ENCODE measurements at regions not wholly inside any gene's neighbourhood (a gene's known extent, or its start where the extent isn't known, plus 50 kb on each side); places are given as distances from the start of the nearest gene placed in this dataset.

DNA sequence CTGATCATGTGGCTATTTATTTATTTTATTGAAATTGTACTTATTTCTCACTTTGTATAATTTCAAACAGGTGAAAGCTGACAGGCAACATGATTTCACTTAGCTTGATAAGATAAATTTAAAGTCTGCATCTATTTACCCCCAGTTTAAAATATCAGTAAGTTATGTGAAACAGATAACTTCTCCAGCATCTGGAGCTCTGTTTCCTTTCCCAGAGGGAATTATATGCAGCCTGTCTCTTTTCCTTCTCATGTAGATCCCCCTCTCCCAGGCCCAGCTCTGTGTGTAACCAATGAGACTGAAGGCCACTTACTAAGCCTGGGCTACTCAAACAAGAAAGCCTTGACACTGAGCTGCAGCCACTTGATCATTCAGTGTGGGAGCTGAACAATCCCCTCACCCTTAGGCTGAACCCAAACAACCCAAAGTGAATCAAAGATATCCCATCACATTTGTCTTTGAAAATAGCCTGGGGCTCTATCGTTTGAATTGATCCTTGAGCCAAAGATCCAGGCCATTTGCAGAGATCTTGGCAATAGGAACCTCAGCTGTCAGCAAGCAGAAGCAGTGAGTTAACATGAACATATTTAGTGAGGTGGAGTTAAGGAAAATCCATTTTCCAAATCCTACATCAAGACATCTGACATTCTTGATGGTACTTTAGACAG is 383.9 kb downstream of the TGFB2 start:
- in situ Hi-C loops (cut with HindIII; ENCODE audit: low pct_unique_long_range_greater_than_20kb, low sequenced_read_pairs), result no loop called here
- DNase-seq (ENCODE audit: low read depth), result no peak

- DNase-seq (ENCODE audit: low read depth), result no peak
These were observed 390.4 kb downstream of the TGFB2 start for GRCh38 chr1:218735436-218736032.

GRCh38 chr1:218739426-218739825 is 394.3 kb downstream of the TGFB2 start:
- no peak for DNase-seq (ENCODE audit: low read depth)
- in situ Hi-C loops (cut with HindIII; ENCODE audit: low pct_unique_long_range_greater_than_20kb, low sequenced_read_pairs), result no loop called here

More at GRCh38 chr1:218735436-218736032, 390.4 kb downstream of the TGFB2 start:
- in situ Hi-C loops (cut with HindIII; ENCODE audit: low pct_unique_long_range_greater_than_20kb, low sequenced_read_pairs), result no loop called here

- no peak for DNase-seq (ENCODE audit: low read depth)
- in situ Hi-C loops (cut with HindIII; ENCODE audit: low pct_unique_long_range_greater_than_20kb, low sequenced_read_pairs), result no loop called here
These were observed 396.7 kb downstream of the TGFB2 start for GRCh38 chr1:218741852-218742251.

GRCh38 chr1:218742467-218743262 is 397.5 kb downstream of the TGFB2 start:
- in situ Hi-C loops (cut with HindIII; ENCODE audit: low pct_unique_long_range_greater_than_20kb, low sequenced_read_pairs), result no loop called here
- DNase-seq (ENCODE audit: low read depth), result no peak

GRCh38 chr1:218743861-218744505 is 398.8 kb downstream of the TGFB2 start:
- no peak for DNase-seq (ENCODE audit: low read depth)
- in situ Hi-C loops (cut with HindIII; ENCODE audit: low pct_unique_long_range_greater_than_20kb, low sequenced_read_pairs), result no loop called here

DNA sequence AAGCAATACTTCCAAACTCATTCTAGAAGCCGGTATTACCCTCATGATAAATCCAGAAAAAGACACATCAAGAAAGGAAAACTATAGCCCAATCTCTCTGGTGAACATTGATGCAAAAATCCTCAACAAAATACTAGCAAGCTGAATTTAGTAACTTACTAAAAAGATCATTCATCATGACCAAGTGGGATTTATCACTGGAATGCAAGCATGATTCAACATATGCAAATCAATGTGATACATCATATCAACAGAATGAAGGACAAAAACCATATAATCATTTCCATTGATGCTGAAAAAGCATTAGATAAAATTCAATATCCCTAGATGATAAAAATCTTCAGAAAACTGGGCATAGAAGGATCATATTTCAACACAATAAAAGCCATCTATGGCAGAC is 402.9 kb downstream of the TGFB2 start:
- in situ Hi-C loops (cut with HindIII; ENCODE audit: low pct_unique_long_range_greater_than_20kb, low sequenced_read_pairs), result no loop called here
- DNase-seq (ENCODE audit: low read depth), result no peak

DNA sequence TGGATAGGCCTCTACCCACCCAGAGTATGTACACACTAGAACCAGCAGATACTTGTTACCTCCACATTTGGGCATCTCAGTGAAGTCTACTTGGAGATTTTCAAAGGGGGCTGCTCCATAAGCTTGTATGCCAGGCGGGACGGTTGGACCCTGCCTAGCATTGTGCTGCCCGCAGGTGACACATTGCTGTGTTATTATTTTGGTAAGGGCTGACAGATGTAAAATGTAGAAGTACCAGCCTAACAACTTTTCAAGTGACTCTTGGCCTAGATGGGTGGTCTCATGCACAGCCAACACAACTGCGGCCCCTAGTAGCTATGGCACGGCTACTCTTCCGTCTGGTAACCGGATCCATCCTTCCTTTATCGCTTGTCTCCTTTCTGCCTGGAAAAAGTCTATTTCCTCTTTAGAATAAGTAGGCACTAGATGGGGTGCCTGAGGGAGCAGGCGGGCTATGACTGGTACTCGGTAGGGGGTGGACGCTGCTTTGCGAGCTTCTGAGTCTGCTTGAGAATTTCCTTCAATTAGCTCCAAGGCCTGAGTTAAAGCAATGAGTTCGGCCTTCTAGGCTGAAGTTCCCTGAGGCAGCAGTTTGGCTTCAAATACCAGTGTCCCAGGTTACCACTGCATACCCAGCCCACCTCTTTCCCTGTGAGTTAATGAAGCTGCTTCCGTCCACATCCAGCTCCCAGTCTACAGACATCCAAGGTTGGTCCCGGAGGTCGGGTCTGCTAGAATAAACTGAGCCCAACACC is 405.3 kb downstream of the TGFB2 start:
- DNase-seq (ENCODE audit: low read depth), result no peak

DNA sequence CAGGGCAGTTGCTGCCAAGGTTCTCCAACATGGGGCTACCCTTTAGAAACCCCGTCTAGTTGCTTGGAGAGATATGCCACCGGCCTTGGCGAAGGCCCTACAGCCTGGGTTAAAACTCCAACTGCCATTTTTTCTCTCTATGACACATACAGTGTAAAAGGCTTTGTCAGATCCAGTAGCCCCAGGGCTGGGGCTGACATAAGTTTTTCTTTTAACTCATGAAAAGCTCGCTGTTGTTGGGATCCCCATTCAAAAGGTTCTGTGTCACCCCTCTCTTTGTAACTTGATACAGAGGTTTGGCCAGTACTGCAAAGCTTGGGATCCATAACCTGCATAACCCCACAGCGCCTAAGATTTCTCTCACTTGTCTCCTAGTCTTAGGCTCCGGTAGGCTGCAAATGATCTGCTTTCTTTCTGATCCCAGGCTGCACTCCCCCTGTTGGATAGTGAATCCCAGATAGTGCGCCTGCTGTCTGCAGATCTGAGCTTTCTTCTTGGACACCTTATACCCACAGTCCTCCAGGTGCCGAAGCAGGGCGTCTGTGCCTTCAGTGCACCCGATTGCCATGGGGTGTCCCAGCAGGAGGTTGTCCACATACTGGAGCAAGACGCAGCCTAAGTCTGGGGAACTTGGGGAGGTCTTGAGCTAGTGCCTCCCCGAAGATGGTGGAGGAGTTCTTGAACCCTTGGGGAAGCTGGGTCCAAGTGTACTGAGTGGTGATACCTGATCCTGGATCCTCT is 406.2 kb downstream of the TGFB2 start:
- in situ Hi-C loops (cut with HindIII; ENCODE audit: low pct_unique_long_range_greater_than_20kb, low sequenced_read_pairs), result no loop called here

More for the DNA sequence above, 405.3 kb downstream of the TGFB2 start:
- in situ Hi-C loops (cut with HindIII; ENCODE audit: low pct_unique_long_range_greater_than_20kb, low sequenced_read_pairs), result no loop called here

GRCh38 chr1:218752126-218752525 is 407.0 kb downstream of the TGFB2 start:
- no peak for DNase-seq (ENCODE audit: low read depth)
- in situ Hi-C loops (cut with HindIII; ENCODE audit: low pct_unique_long_range_greater_than_20kb, low sequenced_read_pairs), result no loop called here

More for the DNA sequence above, 406.2 kb downstream of the TGFB2 start:
- no peak for DNase-seq (ENCODE audit: low read depth)

GRCh38 chr1:218754477-218754876 is 409.3 kb downstream of the TGFB2 start:
- no peak for DNase-seq (ENCODE audit: low read depth)
- in situ Hi-C loops (cut with HindIII; ENCODE audit: low pct_unique_long_range_greater_than_20kb, low sequenced_read_pairs), result no loop called here

DNA sequence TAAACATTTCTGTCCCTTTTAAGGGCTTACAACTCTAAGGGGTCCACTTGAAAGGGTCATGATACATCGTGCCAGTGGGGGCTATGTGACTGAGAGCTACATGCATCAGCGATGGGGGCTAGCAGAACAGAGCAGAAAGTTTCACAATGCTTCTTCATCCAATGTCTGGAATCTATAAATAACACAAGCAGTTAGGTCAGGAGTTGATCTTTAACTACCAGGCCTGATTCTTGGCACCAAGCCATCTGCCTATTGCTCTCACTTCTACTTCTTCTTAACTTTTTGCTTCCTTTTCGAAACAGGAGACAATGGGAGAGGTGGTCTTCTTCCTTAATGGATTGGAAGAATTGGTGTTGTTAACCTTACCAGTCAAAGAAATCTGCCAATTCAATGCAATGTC is 410.0 kb downstream of the TGFB2 start:
- in situ Hi-C loops (cut with HindIII; ENCODE audit: low pct_unique_long_range_greater_than_20kb, low sequenced_read_pairs), result no loop called here
- DNase-seq (ENCODE audit: low read depth), result peak; percentile 70

GRCh38 chr1:218759795-218760194 is 413.9 kb upstream of the LYPLAL1 start:
- in situ Hi-C loops (cut with HindIII; ENCODE audit: low pct_unique_long_range_greater_than_20kb, low sequenced_read_pairs), result no loop called here
- no peak for DNase-seq (ENCODE audit: low read depth)

GRCh38 chr1:218760601-218761570 is 412.8 kb upstream of the LYPLAL1 start:
- DNase-seq (ENCODE audit: low read depth), result no peak
- in situ Hi-C loops (cut with HindIII; ENCODE audit: low pct_unique_long_range_greater_than_20kb, low sequenced_read_pairs), result no loop called here

DNA sequence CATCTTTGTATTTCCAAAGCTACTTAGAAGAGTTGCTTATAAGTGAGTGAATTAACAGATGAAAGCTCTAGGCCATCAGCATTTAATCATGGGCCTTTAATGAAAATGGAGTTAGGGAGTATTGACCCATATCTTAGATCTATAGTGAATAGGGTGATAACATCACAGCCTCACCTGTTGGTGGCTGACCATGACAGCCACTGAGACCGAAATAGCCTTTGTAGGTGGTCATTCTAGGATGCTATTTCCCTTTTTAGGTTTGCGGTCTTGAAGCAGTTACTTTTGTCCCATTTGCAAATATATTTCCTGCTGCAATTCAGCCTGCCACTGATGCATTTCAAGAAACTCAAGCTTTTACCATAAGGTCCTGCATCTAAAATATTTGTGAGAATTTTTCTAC is 410.1 kb upstream of the LYPLAL1 start:
- no peak for DNase-seq (ENCODE audit: low read depth)
- in situ Hi-C loops (cut with HindIII; ENCODE audit: low pct_unique_long_range_greater_than_20kb, low sequenced_read_pairs), result no loop called here

DNA sequence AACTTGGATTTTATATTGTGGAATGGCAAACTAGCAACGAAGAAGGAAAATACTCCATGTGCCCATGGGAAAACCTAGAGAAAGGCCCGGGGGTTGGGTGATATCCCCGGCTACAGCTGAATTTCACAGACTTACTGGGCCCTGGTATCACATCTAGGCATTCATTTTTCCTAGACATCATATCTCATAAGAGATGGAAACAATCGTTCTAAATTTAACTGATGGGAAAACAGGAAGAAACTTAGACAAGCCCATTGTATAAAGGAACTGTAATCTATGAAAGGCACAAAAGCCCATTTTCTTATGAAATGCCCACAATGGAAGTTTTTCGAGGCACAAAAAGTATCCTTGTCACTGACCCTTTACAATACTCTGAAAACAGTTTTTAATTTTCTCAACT is 407.9 kb upstream of the LYPLAL1 start:
- in situ Hi-C loops (cut with HindIII; ENCODE audit: low pct_unique_long_range_greater_than_20kb, low sequenced_read_pairs), result no loop called here
- no peak for DNase-seq (ENCODE audit: low read depth)

- in situ Hi-C loops (cut with HindIII; ENCODE audit: low pct_unique_long_range_greater_than_20kb, low sequenced_read_pairs), result no loop called here
- DNase-seq (ENCODE audit: low read depth), result no peak
These were observed 401.7 kb upstream of the LYPLAL1 start for GRCh38 chr1:218771931-218772330.
